Thymus (tissue), 11 donors: ENCODE measurements at regions not wholly inside any gene's neighbourhood (a gene's known extent, or its start where the extent isn't known, plus 50 kb on each side); places are given as distances from the start of the nearest gene placed in this dataset.

ENCODE experiments used
- DNase-seq, 9 donors: peaks; one replicate each; pipeline ENCODE4 v3.0.0-alpha.2; 2013; ENCODE audit warnings: low spot score in 9 of 9, low read depth in 6 of 9, missing footprints in 1 of 9
- H3K27ac ChIP-seq, 2 donors: one replicate each; pipeline ENCODE4 v1.5.1; 2013; ENCODE audit warnings: control low read depth in 1 of 2, low read depth in 1 of 2, low read length in 1 of 2, mild to moderate bottlenecking in 1 of 2, moderate library complexity in 1 of 2
- H3K27me3 ChIP-seq, 2 donors: one replicate each; pipeline ENCODE4 v1.5.1; 2013; ENCODE audit warnings: low read length in 1 of 2; ENCODE audit not compliant: control insufficient read depth in 2 of 2, insufficient read depth in 1 of 2
- H3K36me3 ChIP-seq, 2 donors: one replicate each; pipeline ENCODE4 v1.5.1; 2013; ENCODE audit warnings: low read length in 1 of 2, mild to moderate bottlenecking in 1 of 2, moderate library complexity in 1 of 2; ENCODE audit not compliant: control insufficient read depth in 2 of 2, insufficient read depth in 2 of 2
- H3K4me1 ChIP-seq, 2 donors: one replicate each; pipeline ENCODE4 v1.5.1; 2013; ENCODE audit warnings: low read length in 2 of 2; ENCODE audit not compliant: control insufficient read depth in 2 of 2, insufficient read depth in 2 of 2
- H3K4me3 ChIP-seq, 2 donors: one replicate each; pipeline ENCODE4 v1.5.1; 2013; ENCODE audit warnings: low read length in 2 of 2, control low read depth in 1 of 2, mild to moderate bottlenecking in 1 of 2
- H3K9me3 ChIP-seq, 2 donors: one replicate each; pipeline ENCODE4 v1.5.1; 2013; ENCODE audit warnings: low read length in 1 of 2, mild to moderate bottlenecking in 1 of 2; ENCODE audit not compliant: control insufficient read depth in 2 of 2, insufficient read depth in 1 of 2
- WGBS: extraction: QIAGEN DNeasy Blood & Tissue Kit; methylation state at CpG from one replicate; pipeline ENCODE4 v1.1.7; 2013; 5-methylcytosine and 5-hydroxymethylcytosine counted together
- donor health status: healthy.

- no peak overlapping the region for H3K4me3 ChIP-seq
- no peak overlapping the region for H3K27ac ChIP-seq
- H3K36me3 ChIP-seq, result no peaks in the 10 kb centered on the region
- WGBS, result 93% methylated on average over 2 of the region's 2 CpGs
- no peaks in the 10 kb centered on the region for H3K27me3 ChIP-seq
- DNase-seq, result no peak
- H3K9me3 ChIP-seq, result no peaks in the 10 kb centered on the region
- no peaks in the 10 kb centered on the region for H3K4me1 ChIP-seq
Observed at GRCh38 chr4:71239365-71239764, 99.5 kb upstream of the SLC4A4 start.

DNA sequence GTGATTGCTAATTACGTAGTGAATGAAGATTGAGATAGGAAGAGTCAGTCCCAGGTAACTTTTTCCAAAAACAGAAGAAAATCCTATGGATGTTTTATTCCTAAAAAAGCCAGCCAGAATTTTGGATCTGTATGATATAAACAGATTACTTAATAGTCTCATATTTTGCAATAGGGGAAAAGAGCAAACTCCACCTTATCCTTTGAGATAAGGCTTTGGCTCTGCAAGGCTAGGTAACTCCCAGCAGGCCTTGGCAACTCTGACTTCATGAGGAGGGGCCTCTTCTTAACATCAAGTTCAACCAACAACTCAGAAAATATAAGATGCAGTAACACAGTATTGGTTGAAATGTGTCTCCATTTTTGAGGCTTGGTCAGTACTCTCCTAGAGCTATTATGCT, 98.7 kb upstream of the SLC4A4 start:
- WGBS, result 98% methylated on average over 1 of the region's 1 CpG
- no peak for DNase-seq
- Histone ChIP-seq H3K27me3 (no peaks in the 10 kb centered on the region), H3K9me3 (no peaks in the 10 kb centered on the region), H3K27ac (no peak overlapping the region), H3K4me3 (no peak overlapping the region), H3K36me3 (no peaks in the 10 kb centered on the region), H3K4me1 (no peaks in the 10 kb centered on the region)

DNA sequence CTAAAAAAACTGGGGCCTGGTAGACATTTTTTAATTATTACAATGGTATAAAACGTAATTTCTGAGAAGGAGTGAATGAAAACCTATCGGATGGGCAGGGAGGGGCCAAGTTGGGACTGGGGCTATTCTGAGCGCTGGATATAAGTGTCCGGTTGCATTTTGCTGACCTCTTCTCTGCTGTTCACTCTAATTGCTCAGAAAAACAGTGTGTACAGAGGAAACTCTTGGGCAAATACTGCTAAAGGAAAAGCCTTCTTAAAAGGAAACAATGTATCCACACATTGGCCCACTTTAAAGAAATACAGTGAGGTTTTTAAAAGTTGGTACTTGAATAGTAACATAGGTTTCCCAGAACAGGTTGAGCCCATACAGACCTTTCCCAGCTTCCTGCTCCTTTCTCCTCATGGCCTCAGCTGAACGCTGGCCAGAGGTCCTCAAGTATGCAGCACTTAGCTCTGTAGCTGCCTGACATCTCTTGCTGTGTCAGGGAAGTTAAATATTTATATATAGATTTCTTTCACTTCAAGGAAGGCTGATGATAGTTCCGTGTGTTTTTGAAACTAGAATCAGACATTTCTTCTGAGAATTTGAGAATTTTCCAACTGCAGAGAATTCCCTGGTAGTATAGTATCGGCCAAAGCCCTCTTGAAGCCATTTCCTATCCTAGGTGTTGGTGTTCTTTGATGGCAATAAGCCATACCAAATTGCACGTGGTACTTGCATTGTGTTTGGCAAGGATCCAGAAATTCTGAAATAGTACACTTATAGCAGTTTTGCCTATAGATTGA, 97.1 kb upstream of the SLC4A4 start:
- 91% methylated on average over 8 of the region's 8 CpGs for WGBS
- DNase-seq, result no peak
- Histone ChIP-seq H3K4me1 (no peaks in the 10 kb centered on the region), H3K36me3 (no peaks in the 10 kb centered on the region), H3K27me3 (no peaks in the 10 kb centered on the region), H3K4me3 (no peak overlapping the region), H3K9me3 (no peaks in the 10 kb centered on the region), H3K27ac (no peak overlapping the region)

DNA sequence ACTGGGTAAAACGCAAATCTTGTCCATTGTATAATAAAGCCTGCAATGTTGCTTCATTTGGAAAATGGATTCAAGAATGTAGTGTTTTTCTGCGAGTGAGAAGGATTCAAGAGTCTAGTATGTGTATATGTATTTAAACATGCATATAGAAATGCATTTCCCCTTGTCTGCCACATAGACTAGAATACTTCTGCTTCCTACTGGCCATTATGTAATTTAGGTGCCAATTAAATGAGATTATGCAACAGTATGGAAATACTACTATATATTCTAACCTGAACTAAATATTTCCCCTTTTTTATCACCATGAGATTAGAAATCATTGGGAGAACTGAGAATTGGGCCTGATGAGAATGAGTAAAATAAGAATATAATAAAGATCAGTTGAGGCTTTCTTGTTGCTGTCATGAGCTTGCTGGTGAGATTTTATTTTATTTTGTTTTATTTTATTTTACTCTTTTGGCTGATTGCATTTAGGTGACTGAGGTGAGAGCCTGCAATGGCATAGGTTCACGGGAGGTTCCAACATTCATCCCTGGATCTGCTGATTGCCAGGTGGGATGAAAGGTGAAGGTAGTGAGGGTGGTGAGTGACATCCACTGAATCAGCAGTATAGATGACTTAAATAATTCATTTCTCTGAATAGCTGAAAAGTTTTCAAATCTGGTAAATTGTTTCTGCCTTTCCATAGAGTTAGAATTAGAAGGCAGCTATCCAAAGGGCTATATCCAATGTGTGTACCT, 95.6 kb upstream of the SLC4A4 start:
- no peaks in the 10 kb centered on the region for H3K27me3 ChIP-seq
- H3K4me3 ChIP-seq, result no peak overlapping the region
- H3K36me3 ChIP-seq, result no peaks in the 10 kb centered on the region
- H3K27ac ChIP-seq, result no peak overlapping the region
- DNase-seq, result no peak
- no peaks in the 10 kb centered on the region for H3K9me3 ChIP-seq
- 99% methylated on average over 3 of the region's 3 CpGs for WGBS
- no peaks in the 10 kb centered on the region for H3K4me1 ChIP-seq

DNA sequence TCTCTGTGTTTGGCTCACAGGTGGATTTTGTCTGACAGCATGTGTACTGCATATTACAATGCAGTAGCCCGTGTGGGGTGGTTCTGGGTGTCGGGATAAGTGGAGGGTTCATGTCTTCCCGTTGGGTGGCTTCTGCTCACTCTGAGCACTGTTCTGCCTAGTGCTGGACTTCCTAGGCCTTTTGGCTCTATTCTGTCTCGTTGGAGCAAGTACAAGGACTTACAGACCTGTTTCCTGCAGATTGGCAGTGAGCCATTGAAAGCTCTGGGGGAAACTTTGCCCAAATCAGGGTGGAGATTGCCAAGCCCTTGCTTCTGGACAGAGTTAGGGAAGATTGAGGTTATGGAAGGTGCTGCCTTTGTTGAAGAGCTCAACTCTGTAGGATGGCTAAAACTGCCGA, 91.1 kb upstream of the SLC4A4 start:
- H3K27ac ChIP-seq, result no peak overlapping the region
- no peaks in the 10 kb centered on the region for H3K9me3 ChIP-seq
- WGBS, result 96% methylated on average over 5 of the region's 5 CpGs
- H3K4me1 ChIP-seq, result no peaks in the 10 kb centered on the region
- DNase-seq, result no peak
- no peak overlapping the region for H3K4me3 ChIP-seq
- H3K36me3 ChIP-seq, result no peaks in the 10 kb centered on the region
- H3K27me3 ChIP-seq, result no peaks in the 10 kb centered on the region

- no peak overlapping the region for H3K27ac ChIP-seq
- H3K27me3 ChIP-seq, result no peaks in the 10 kb centered on the region
- H3K36me3 ChIP-seq, result no peaks in the 10 kb centered on the region
- no peak for DNase-seq
- no peaks in the 10 kb centered on the region for H3K9me3 ChIP-seq
- H3K4me3 ChIP-seq, result no peak overlapping the region
- H3K4me1 ChIP-seq, result no peaks in the 10 kb centered on the region
- 90% methylated on average over 2 of the region's 2 CpGs for WGBS
Observed at GRCh38 chr4:71251261-71251660, 87.6 kb upstream of the SLC4A4 start.

DNA sequence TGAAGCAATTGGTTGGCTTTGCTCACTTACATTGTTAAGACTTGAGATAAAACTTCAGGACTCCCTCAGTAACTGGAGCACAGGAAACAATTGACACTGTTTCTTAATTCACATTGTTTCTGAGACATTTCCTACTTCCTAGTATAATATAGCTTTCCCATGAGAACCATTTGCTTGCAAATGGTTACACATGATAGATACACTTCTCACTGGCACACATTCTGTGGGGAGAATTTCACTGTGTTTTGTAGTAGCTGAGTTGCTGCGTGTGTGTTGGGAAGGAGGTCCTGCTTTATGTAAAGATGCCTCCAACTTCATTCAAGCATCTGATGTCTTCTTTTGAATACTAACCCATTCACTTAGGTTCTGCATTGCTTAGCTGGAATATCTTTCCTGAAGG, 85.3 kb upstream of the SLC4A4 start:
- 88% methylated on average over 1 of the region's 1 CpG for WGBS
- H3K36me3 ChIP-seq, result no peaks in the 10 kb centered on the region
- DNase-seq, result no peak
- no peak overlapping the region for H3K4me3 ChIP-seq
- no peaks in the 10 kb centered on the region for H3K4me1 ChIP-seq
- H3K9me3 ChIP-seq, result no peaks in the 10 kb centered on the region
- no peak overlapping the region for H3K27ac ChIP-seq
- no peaks in the 10 kb centered on the region for H3K27me3 ChIP-seq

DNA sequence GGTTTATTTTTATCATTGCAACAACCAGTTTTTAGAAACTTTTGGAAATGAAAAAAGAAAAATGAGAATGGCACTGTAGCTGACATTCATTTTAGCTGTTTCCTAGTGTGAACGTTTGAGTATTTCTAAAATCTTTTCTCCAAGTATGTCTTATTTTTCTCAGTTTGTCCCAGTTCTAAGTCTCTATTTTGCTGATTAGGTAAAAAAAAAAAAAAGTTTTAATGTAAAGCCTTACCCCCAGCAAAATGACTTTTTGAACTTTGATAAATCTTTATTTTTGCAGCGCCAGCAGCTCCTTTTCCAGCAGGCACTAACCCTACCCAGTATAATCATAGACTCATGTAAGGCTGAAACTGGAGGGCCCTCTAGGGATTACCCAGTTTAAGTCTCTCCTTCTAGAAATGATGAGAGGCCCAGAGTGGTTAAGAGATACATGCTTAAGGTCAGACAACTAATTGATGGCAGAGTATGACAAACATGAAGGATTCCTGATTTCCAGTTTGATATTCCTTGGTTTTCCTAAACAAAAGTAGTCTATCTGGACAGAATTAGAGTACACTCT, 84.3 kb upstream of the SLC4A4 start:
- no peaks in the 10 kb centered on the region for H3K36me3 ChIP-seq
- H3K27me3 ChIP-seq, result no peaks in the 10 kb centered on the region
- H3K9me3 ChIP-seq, result no peaks in the 10 kb centered on the region
- WGBS, result 83% methylated on average over 2 of the region's 2 CpGs
- no peak overlapping the region for H3K27ac ChIP-seq
- H3K4me1 ChIP-seq, result no peaks in the 10 kb centered on the region
- DNase-seq, result no peak
- no peak overlapping the region for H3K4me3 ChIP-seq

DNA sequence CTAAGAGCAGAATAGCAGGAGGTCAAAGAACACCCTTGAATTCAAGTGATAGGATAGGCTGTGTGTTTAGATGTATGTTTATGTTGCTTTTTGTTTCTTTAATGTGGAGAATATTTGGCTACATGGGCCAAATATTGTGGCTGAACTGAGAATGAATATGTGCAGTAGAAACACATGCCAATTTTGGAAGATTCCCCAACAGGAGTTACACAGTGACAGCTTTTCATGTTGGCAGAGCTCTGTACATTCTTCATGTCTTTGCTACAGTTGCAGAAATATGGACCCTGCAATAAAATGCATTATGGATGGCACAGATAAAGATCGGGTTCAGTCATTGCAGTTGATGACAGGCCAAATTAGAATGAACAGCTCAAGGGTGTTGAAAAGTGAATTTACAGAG, 82.8 kb upstream of the SLC4A4 start:
- peaks cover 0 to 1% of the 10 kb centered on the region in 2 donors for H3K4me1 ChIP-seq
- H3K27ac ChIP-seq, result no peak overlapping the region
- H3K36me3 ChIP-seq, result no peaks in the 10 kb centered on the region
- DNase-seq, result no peak
- H3K4me3 ChIP-seq, result no peak overlapping the region
- H3K9me3 ChIP-seq, result no peaks in the 10 kb centered on the region
- 96% methylated on average over 1 of the region's 1 CpG for WGBS
- H3K27me3 ChIP-seq, result no peaks in the 10 kb centered on the region
